ENCODE measurements at regions not wholly inside any gene's neighbourhood (a gene's known extent, or its start where the extent isn't known, plus 50 kb on each side); places are given as distances from the start of the nearest gene placed in this dataset.

GRCh38 chr13:44232774-44233173, 140.8 kb upstream of the SERP2 start:
- no peaks in the 10 kb centered on the region for H3K4me1 ChIP-seq (ENCODE audit: control insufficient read depth, insufficient read depth, low read length, poor library complexity, severe bottlenecking)
- no peaks in the 10 kb centered on the region for H3K36me3 ChIP-seq (ENCODE audit: control insufficient read depth, insufficient read depth, low read length)
- no peaks in the 10 kb centered on the region for H3K27me3 ChIP-seq (replicated peaks; ENCODE audit: control insufficient read depth, insufficient read depth, low read length, poor library complexity, severe bottlenecking)
- no peak for DNase-seq
- H3K9me3 ChIP-seq (ENCODE audit: control insufficient read depth, low read length) = no peaks in the 10 kb centered on the region
- H3K27ac ChIP-seq (ENCODE audit: insufficient read depth, low read length, poor library complexity, severe bottlenecking) = no peak overlapping the region
- no peak overlapping the region for H3K4me3 ChIP-seq (ENCODE audit: insufficient read depth, low read depth, low read length, poor library complexity, severe bottlenecking)

GRCh38 chr13:44234566-44234965, 139.1 kb upstream of the SERP2 start:
- Histone ChIP-seq H3K4me3 (ENCODE audit: insufficient read depth, low read depth, low read length, poor library complexity, severe bottlenecking) (no peak overlapping the region), H3K36me3 (ENCODE audit: control insufficient read depth, insufficient read depth, low read length) (no peaks in the 10 kb centered on the region), H3K27ac (ENCODE audit: insufficient read depth, low read length, poor library complexity, severe bottlenecking) (no peak overlapping the region), H3K27me3 (replicated peaks; ENCODE audit: control insufficient read depth, insufficient read depth, low read length, poor library complexity, severe bottlenecking) (no peaks in the 10 kb centered on the region), H3K9me3 (ENCODE audit: control insufficient read depth, low read length) (no peaks in the 10 kb centered on the region), H3K4me1 (ENCODE audit: control insufficient read depth, insufficient read depth, low read length, poor library complexity, severe bottlenecking) (no peaks in the 10 kb centered on the region)
- DNase-seq = no peak

GRCh38 chr13:44236370-44236769, 137.3 kb upstream of the SERP2 start:
- H3K4me1 ChIP-seq (ENCODE audit: control insufficient read depth, insufficient read depth, low read length, poor library complexity, severe bottlenecking) = no peaks in the 10 kb centered on the region
- H3K27me3 ChIP-seq (replicated peaks; ENCODE audit: control insufficient read depth, insufficient read depth, low read length, poor library complexity, severe bottlenecking) = no peaks in the 10 kb centered on the region
- H3K27ac ChIP-seq (ENCODE audit: insufficient read depth, low read length, poor library complexity, severe bottlenecking) = no peak overlapping the region
- no peaks in the 10 kb centered on the region for H3K9me3 ChIP-seq (ENCODE audit: control insufficient read depth, low read length)
- no peak overlapping the region for H3K4me3 ChIP-seq (ENCODE audit: insufficient read depth, low read depth, low read length, poor library complexity, severe bottlenecking)
- no peak for DNase-seq
- H3K36me3 ChIP-seq (ENCODE audit: control insufficient read depth, insufficient read depth, low read length) = no peaks in the 10 kb centered on the region

GRCh38 chr13:44236801-44237207, 136.8 kb upstream of the SERP2 start:
- Histone ChIP-seq H3K27ac (ENCODE audit: insufficient read depth, low read length, poor library complexity, severe bottlenecking) (no peak overlapping the region), H3K4me3 (ENCODE audit: insufficient read depth, low read depth, low read length, poor library complexity, severe bottlenecking) (no peak overlapping the region), H3K36me3 (ENCODE audit: control insufficient read depth, insufficient read depth, low read length) (no peaks in the 10 kb centered on the region), H3K4me1 (ENCODE audit: control insufficient read depth, insufficient read depth, low read length, poor library complexity, severe bottlenecking) (no peaks in the 10 kb centered on the region), H3K27me3 (replicated peaks; ENCODE audit: control insufficient read depth, insufficient read depth, low read length, poor library complexity, severe bottlenecking) (no peaks in the 10 kb centered on the region), H3K9me3 (ENCODE audit: control insufficient read depth, low read length) (no peaks in the 10 kb centered on the region)
- no peak for DNase-seq

GRCh38 chr13:44237276-44237767, 136.3 kb upstream of the SERP2 start:
- no peak overlapping the region for H3K27ac ChIP-seq (ENCODE audit: insufficient read depth, low read length, poor library complexity, severe bottlenecking)
- H3K36me3 ChIP-seq (ENCODE audit: control insufficient read depth, insufficient read depth, low read length) = no peaks in the 10 kb centered on the region
- H3K4me3 ChIP-seq (ENCODE audit: insufficient read depth, low read depth, low read length, poor library complexity, severe bottlenecking) = no peak overlapping the region
- no peaks in the 10 kb centered on the region for H3K27me3 ChIP-seq (replicated peaks; ENCODE audit: control insufficient read depth, insufficient read depth, low read length, poor library complexity, severe bottlenecking)
- no peaks in the 10 kb centered on the region for H3K9me3 ChIP-seq (ENCODE audit: control insufficient read depth, low read length)
- no peaks in the 10 kb centered on the region for H3K4me1 ChIP-seq (ENCODE audit: control insufficient read depth, insufficient read depth, low read length, poor library complexity, severe bottlenecking)
- no peak for DNase-seq

GRCh38 chr13:44237881-44238421, 135.7 kb upstream of the SERP2 start:
- Histone ChIP-seq H3K27me3 (replicated peaks; ENCODE audit: control insufficient read depth, insufficient read depth, low read length, poor library complexity, severe bottlenecking) (no peaks in the 10 kb centered on the region), H3K27ac (ENCODE audit: insufficient read depth, low read length, poor library complexity, severe bottlenecking) (no peak overlapping the region), H3K4me3 (ENCODE audit: insufficient read depth, low read depth, low read length, poor library complexity, severe bottlenecking) (no peak overlapping the region), H3K4me1 (ENCODE audit: control insufficient read depth, insufficient read depth, low read length, poor library complexity, severe bottlenecking) (no peaks in the 10 kb centered on the region), H3K36me3 (ENCODE audit: control insufficient read depth, insufficient read depth, low read length) (no peaks in the 10 kb centered on the region), H3K9me3 (ENCODE audit: control insufficient read depth, low read length) (no peaks in the 10 kb centered on the region)
- DNase-seq = no peak

GRCh38 chr13:44240611-44241145, 132.9 kb upstream of the SERP2 start:
- no peak for DNase-seq
- Histone ChIP-seq H3K36me3 (ENCODE audit: control insufficient read depth, insufficient read depth, low read length) (no peaks in the 10 kb centered on the region), H3K4me3 (ENCODE audit: insufficient read depth, low read depth, low read length, poor library complexity, severe bottlenecking) (no peak overlapping the region), H3K9me3 (ENCODE audit: control insufficient read depth, low read length) (no peaks in the 10 kb centered on the region), H3K4me1 (ENCODE audit: control insufficient read depth, insufficient read depth, low read length, poor library complexity, severe bottlenecking) (no peaks in the 10 kb centered on the region), H3K27ac (ENCODE audit: insufficient read depth, low read length, poor library complexity, severe bottlenecking) (no peak overlapping the region), H3K27me3 (replicated peaks; ENCODE audit: control insufficient read depth, insufficient read depth, low read length, poor library complexity, severe bottlenecking) (no peaks in the 10 kb centered on the region)

- DNase-seq = no peak
- no peaks in the 10 kb centered on the region for H3K9me3 ChIP-seq (ENCODE audit: control insufficient read depth, low read length)
- H3K4me3 ChIP-seq (ENCODE audit: insufficient read depth, low read depth, low read length, poor library complexity, severe bottlenecking) = no peak overlapping the region
- H3K27ac ChIP-seq (ENCODE audit: insufficient read depth, low read length, poor library complexity, severe bottlenecking) = no peak overlapping the region
- H3K36me3 ChIP-seq (ENCODE audit: control insufficient read depth, insufficient read depth, low read length) = no peaks in the 10 kb centered on the region
- no peaks in the 10 kb centered on the region for H3K4me1 ChIP-seq (ENCODE audit: control insufficient read depth, insufficient read depth, low read length, poor library complexity, severe bottlenecking)
- H3K27me3 ChIP-seq (replicated peaks; ENCODE audit: control insufficient read depth, insufficient read depth, low read length, poor library complexity, severe bottlenecking) = no peaks in the 10 kb centered on the region
These were observed 132.0 kb upstream of the SERP2 start for GRCh38 chr13:44241638-44242037.

- H3K9me3 ChIP-seq (ENCODE audit: control insufficient read depth, low read length) = no peaks in the 10 kb centered on the region
- H3K36me3 ChIP-seq (ENCODE audit: control insufficient read depth, insufficient read depth, low read length) = no peaks in the 10 kb centered on the region
- no peak for DNase-seq
- no peak overlapping the region for H3K27ac ChIP-seq (ENCODE audit: insufficient read depth, low read length, poor library complexity, severe bottlenecking)
- H3K27me3 ChIP-seq (replicated peaks; ENCODE audit: control insufficient read depth, insufficient read depth, low read length, poor library complexity, severe bottlenecking) = no peaks in the 10 kb centered on the region
- no peaks in the 10 kb centered on the region for H3K4me1 ChIP-seq (ENCODE audit: control insufficient read depth, insufficient read depth, low read length, poor library complexity, severe bottlenecking)
- no peak overlapping the region for H3K4me3 ChIP-seq (ENCODE audit: insufficient read depth, low read depth, low read length, poor library complexity, severe bottlenecking)
These were observed 130.9 kb upstream of the SERP2 start for GRCh38 chr13:44242766-44243165.

- H3K9me3 ChIP-seq (ENCODE audit: control insufficient read depth, low read length) = no peaks in the 10 kb centered on the region
- no peaks in the 10 kb centered on the region for H3K36me3 ChIP-seq (ENCODE audit: control insufficient read depth, insufficient read depth, low read length)
- H3K4me3 ChIP-seq (ENCODE audit: insufficient read depth, low read depth, low read length, poor library complexity, severe bottlenecking) = no peak overlapping the region
- DNase-seq = no peak
- H3K27ac ChIP-seq (ENCODE audit: insufficient read depth, low read length, poor library complexity, severe bottlenecking) = no peak overlapping the region
- no peaks in the 10 kb centered on the region for H3K4me1 ChIP-seq (ENCODE audit: control insufficient read depth, insufficient read depth, low read length, poor library complexity, severe bottlenecking)
- no peaks in the 10 kb centered on the region for H3K27me3 ChIP-seq (replicated peaks; ENCODE audit: control insufficient read depth, insufficient read depth, low read length, poor library complexity, severe bottlenecking)
These were observed 130.3 kb upstream of the SERP2 start for GRCh38 chr13:44243198-44243857.
